Amygdala (tissue), 56 donors: ENCODE measurements at regions not wholly inside any gene's neighbourhood (a gene's known extent, or its start where the extent isn't known, plus 50 kb on each side); places are given as distances from the start of the nearest gene placed in this dataset.

ENCODE experiments used
- DNase-seq, 56 donors: peaks; one replicate each; lab custom pipeline; 2025; lab: John Stamatoyannopoulos, UW

DNA sequence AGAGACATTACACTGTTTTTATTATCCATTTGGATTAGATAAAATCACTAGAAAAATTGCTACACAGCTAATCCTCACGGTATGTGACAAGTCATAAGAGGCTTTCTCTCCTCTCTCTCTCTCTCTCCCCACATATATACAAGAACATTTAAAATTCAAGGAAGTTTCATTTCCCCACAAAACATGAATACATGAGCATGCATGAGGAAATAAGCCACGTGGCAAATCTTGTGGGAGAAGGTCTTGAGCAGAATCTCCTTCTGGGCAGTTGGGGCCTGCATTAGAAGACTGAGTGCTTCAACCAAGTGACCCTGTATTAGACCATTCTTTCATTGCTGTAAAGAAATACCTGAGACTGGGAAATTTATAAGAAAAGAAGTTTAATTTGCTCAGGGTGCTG, 1313.1 kb downstream of the MRPL39 start:
- DNase-seq = no peak

DNA sequence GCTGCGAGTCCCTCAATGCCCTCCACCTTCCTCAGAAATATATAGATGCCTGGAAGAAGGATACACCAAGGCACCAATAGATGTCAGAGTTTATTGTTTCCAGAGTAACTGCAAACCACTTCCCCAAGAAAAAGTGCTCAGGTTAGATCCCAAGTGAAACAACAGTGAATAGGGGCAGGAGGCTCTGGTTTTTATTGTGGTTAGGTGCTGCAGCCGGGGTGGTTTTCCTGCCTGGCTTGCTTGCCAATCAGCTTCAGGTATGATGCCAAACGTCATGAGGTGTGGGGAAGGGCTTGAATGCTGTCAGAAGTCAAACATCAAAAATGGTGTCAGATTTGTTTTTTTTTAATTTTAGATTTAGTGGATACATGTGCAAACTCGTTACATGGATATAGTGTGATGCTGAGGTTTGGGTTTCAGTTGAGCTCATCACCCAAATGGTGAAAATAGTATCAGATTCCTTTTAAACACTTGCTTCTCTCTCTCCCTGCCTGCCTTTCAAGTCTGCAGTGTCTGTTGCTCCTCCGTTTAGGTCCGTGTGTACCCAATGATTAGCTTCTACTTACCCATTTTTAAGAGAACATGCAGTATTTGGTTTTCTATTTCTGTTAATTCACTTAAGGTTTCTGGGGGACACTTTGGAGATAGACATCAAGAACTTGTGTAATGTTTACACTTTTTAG, 1317.0 kb downstream of the MRPL39 start:
- no peak for DNase-seq

DNA sequence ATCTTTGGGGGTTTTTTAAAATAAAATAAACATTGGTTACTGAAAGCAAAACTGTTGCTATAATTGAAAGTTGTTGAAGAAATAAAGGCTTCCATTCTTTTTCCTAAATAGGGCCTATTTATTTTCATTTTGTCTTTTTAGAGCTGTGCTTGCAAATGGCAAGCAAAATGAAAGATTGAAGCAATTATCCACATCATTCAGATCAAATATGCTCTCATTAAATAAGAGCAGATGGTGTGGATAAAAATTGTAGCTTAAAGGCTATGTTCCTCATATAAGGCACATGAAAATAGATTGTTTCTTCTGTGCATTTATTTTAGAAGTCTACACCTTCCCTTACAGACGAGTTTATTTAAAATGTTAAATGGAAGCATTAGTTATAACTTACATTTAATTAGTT, 1317.7 kb downstream of the MRPL39 start:
- DNase-seq = no peak

DNA sequence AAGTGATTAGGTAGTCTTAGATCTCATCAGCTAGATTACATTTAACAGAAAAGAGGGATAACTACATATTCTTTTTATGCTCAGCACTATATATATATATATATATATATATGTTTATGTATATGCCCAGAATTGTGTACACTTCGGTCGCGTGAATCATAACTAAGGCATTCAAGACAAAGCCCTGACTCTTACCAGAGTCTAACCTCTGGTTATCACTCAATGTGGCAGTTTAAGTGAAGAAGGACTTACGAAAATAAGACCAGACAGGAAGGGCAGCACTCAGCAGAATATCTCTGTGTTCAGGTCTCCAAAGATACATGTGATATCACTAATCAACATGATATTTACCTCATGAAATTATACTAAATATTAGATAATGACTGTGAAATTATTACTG, 1326.7 kb downstream of the MRPL39 start:
- no peak for DNase-seq

DNA sequence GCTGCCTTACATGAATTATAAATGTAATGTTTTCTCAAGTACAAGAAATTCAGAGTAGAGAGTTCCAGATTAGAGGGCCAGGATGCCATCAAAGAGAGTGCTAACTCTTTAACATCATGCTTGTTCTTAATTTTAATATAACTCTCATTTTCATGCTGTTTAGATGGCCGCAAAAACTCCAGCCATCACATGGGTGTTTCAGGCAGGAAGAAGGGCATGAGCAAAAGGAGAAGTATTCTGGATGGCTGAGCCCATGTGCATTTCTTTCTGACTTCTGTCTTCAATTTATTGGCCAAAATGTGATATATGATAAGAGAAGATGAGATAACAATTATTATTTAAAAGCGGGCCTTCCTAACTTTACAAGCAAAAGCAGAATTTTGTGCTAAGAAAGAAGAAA, 1328.6 kb downstream of the MRPL39 start:
- no peak for DNase-seq

DNA sequence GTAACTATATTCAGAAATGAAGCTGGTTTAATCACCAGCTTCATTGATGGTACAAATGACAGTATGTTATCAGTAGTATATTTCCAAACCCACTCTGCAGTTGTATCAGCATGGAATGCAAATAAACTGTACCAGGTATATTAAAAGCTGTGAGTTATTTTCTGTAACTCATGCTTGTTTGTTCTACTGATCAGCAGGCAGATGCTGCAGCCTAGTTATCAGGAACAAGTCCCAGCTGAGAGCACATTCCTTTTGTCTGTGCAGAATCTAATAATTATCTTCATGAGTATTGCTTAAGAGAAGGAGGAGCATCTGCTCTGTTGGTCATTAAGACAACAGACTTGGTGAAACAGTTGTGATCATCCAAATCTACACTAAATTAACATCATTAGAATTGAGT, 1331.1 kb downstream of the MRPL39 start:
- DNase-seq = no peak

DNA sequence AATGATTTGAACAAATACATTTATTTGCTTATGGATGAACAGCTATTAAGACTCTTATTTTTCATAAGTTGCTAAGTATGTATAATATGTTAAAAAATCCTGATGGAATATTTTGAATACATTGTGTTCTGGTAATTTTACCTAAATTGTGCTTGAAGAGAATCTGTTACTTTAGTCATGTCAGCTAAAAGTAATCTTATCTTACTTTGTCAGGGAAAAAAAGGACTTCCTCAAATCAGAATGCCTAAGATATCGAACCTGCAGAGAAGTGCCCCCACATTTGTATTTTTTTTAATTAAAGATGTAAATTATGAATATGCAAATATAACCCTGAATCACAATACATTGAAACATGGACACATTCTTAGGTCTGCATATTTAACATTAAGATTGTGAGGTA, 1331.7 kb downstream of the MRPL39 start:
- no peak for DNase-seq

DNA sequence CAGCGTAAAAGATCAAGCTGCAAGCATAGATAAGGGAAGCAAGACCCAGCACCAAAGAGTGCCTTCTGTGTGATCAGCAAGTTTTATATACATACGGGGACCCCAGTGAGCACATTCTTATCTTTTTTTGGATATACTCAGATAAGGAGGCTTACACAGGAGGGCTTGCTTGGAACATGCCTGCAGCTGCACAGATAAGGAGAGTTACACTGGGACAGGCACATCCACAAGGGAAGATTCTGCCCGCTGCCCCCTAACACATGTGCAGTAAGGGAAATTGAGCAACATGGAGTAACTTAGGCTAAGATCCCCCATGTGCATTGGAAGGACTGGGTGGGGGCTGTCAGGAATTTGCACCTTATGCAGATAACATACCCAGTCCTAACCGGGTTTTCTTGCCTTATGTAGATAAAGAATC, 1334.8 kb downstream of the MRPL39 start:
- no peak for DNase-seq

DNA sequence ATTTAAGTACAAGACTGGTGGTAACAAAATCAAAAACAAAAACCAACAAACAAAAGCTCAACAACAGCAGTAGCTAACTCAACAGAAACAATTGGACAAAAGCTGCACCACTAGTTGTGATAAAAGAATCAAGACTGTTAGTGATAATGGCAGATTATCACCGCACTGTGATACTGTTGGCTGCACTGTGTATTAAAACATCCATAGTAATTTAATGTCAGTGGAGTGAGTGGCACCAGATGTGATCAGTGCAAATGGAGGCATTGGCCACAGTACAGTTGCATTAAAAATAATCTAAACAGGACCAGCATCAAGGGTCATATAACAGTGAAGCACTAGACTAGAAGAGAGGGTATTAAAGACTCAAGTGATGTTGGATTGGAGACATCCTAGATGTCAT, 1341.3 kb downstream of the MRPL39 start:
- no peak for DNase-seq

DNA sequence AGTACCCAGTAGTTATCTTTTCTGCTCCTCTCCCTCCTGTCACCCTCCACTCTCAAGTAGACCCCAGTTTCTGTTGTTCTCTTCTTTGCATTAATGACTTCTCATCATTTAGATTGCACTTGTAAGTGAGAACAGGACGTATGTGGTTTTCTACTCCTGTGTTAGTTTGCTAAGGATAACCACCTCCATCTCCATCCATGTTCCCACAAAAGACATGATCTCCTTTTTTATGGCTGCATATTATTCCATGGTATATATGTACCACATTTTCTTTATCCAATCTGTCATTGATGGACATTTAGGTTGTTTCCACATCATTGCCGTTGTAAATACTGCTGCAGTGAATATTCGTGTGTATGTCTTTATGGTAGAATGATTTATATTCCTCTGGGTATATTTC, 1346.5 kb downstream of the MRPL39 start:
- no peak for DNase-seq

DNA sequence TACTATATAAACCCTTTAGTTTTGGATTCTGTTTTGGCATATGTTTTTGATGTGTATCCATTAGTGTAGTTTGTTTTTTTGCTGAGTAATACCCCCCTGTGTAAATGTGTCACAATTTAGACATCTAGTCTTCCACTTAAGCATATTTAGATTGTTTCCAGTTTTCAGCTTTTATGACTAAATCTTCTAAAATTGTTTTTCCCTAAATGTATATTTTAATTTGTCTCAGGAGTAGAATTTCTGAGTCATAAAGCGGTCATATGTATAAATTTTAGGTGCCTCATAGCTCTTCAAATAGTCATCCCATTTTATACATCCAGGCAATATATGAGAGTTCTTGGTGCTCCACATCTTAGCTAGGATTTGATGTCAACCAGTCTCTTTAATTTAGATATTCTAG, 1348.0 kb downstream of the MRPL39 start:
- DNase-seq = no peak

DNA sequence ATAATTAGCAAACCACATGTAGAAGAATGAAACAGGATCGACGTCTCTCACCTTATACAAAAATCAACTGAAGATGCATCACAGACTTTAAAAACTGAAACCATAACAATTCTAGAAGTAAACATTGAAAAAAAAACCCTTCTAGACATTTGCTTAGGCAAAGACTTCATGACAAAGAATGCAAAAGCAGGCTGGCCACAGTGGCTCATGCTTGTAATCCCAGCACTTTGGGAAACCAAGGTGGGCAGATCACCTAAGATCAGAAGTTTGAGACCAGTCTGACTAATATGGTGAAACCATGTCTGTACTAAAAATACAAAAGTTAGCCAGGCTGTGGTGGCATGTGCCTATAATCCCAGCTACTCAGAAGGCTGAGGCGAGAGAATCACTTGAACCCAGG, 1351.7 kb downstream of the MRPL39 start:
- DNase-seq = no peak

DNA sequence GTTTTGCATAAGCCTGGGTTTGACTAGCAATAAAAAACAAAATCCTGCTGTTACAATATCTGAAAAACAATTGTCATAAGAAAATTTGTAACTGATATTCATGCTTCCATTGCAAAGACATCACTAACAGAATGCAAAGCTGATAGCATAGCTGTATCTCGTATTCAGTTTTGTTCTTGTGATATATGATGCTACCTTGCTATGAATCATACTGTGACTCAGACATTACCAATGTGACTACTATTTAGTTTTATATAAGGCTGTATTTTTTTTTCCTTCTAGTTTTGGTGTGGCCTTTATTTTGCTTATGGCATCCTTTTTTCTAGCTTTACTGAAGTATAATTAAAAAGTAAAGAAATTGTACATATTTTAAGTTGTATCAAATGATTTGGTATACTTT, 1381.8 kb downstream of the MRPL39 start:
- no peak for DNase-seq

DNA sequence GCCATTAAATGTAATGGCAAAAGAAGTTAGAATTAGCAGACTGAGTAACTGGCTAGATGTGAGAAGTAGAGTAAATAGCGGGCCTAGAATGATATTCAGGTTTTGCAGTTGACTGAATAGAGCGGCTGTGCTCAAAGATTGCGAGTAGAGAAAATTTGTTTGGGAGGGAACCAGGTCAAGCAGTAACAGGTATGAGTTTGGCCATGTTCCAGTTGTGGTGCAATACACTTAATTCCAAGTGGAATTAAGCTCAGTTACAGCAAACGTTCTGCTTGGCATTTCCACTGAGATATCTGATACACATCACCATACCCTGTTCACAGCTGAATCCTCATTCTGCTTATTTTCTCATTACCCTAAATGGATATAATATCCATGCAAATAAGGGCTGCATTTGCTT, 1382.9 kb downstream of the MRPL39 start:
- no peak for DNase-seq

DNA sequence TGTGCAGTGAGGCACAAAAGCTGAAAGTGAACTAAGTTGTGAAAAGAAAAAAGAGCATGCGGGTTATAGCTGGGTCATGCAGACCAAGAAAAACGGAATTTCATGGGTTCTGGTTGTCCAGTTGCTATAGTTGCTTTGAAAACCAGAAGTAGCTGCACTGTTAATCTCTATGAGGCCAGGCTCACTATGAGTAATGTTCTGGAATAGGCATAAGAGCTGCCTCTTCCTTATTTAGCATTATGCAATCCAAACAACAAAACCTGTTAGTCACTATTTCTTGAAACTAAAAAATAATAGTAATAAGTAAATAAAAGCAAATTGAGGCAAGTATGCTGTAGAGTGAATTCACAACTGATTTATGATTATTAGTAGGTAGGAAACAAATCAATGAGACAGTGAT, 1383.7 kb downstream of the MRPL39 start:
- DNase-seq = no peak

DNA sequence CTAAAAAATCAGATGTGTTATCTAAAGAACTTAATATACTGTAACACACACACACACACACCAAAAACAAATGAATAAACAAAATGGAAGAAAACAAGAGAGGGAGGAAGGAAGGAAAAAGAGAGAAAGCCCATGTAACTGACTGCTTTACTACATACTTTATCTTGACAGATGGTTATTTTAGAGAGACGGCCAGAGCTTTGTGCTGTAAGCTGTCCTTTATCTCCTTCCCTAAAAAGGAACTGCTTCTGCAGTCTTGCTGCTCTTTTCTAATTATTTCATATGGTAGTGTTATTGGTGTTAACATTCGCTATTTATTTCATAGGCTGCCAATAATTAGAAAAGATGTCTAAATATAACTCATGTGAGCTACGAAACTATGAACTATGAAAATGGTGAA, 1384.6 kb downstream of the MRPL39 start:
- DNase-seq = no peak

DNA sequence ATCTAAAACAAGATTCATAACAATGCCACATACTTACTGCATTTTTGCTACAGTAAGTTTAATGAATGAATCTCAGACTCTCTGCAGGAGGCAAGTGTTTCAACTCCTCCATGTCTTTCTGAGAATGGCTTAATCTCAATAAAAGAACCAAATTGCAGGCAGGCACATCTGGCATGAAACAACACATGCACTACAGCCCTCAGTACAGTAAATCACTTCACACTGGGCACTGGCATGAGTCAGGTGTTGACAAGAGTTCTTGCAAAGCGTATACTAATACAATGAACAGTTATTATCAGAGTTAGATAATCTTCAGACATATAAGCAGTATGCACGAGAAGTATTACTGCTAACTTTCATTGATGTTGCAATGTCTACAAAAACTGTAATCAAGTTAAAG, 1386.8 kb downstream of the MRPL39 start:
- DNase-seq = no peak

DNA sequence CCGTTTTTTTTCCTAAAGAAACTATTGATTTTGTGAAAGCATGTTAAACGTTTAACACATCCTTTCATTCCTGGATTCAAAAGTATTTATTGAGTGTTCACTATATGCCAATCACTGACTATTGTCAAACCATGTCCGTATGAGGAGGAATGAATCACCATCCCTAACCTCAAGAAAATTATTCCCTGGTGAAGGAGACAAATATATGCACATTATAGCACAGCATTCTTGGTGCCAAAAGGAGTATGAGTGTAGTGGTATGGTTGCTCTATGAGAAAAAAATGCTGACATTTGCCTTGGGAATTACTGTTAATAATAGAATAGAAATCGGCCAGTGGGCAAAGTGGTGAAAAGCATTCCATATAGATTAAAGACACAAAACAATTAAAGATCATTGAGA, 1390.1 kb downstream of the MRPL39 start:
- no peak for DNase-seq

DNA sequence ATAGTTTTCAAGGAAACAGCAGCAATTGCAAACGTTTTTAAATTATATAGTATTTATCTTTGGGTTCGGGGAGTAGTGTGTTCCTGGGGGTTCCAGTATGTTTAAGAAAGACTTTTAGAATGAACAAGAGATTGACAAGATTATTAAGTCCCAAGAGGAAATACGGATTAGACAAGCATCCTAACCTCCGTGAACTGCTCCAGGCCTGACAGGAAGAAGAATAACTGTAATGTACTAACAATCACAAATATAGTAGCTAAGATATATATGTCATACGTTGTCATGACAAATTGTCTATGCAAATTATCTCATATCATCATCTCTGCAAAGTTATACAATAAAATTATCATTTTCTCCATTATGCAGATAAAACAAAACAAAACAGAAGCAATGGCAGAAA, 1397.2 kb downstream of the MRPL39 start:
- DNase-seq = no peak

DNA sequence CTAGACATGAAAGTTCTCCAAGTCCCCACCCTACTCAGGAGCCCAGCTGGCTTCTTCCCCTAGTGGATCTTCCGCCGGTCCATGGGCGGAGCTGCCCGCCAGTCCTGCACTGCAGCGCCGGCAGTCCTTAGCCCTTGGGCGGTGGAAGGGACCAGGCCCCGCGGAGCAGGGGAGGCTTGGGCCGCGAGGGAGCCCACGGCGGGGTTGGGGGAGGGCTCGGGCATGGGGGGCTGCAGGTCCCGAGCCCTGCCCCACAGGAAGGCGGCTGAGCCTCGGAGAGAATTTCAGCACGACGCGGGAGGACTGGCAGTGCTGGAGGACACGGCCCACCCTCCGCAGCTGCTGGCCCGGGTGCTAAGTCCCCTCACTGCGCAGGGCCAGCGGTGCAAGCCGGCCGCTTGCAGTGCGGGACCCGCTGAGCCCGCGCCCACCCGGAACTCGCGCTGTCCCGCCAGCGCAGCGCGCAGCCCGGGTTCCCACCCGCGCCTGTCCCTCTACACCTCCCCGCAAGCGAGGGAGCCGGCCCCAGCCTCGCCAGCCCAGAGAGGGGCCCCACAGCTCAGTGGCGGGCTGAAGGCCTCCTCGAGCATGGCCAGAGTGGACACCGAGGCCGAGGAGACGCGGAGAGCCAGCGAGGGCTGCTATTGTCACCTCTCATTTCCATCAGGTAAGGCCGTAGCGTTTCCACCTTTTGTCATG, 1398.6 kb downstream of the MRPL39 start:
- DNase-seq = no peak

DNA sequence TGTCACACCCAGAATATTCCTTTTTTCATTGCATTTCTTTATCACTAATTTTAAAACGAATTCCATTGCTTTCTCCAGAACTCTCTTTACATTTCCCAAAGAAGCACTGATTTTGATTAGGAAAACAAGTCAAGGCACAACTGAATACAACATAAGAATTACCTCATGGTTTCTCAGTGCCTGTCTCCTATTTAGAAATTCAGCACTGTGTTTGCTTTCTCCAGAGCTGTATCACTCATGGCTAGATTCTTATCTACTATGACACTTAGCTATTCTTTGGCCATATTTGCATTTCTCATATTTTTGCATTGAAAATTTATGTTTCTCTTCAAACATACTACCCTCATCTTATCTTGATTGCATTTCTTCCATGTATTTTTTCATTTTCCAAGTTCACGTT, 1402.0 kb downstream of the MRPL39 start:
- DNase-seq = no peak

DNA sequence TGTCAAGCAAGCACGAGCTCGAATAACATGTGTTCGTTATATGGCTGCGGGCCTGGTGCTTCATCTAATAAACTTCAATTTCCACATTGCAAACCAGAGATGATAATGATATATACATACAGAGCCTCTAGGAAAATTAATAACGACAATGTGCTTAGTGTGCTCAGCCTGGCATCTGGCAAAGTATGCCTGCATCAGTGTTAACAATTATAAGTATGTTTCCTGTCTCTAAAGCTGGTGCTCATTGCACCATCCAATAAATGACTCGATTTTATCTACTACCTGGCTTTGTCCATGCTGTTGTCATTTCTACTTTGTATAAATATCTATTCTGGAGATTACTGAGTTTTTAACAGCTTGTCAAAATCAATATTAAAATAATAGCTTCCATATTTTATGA, 1402.6 kb downstream of the MRPL39 start:
- no peak for DNase-seq

DNA sequence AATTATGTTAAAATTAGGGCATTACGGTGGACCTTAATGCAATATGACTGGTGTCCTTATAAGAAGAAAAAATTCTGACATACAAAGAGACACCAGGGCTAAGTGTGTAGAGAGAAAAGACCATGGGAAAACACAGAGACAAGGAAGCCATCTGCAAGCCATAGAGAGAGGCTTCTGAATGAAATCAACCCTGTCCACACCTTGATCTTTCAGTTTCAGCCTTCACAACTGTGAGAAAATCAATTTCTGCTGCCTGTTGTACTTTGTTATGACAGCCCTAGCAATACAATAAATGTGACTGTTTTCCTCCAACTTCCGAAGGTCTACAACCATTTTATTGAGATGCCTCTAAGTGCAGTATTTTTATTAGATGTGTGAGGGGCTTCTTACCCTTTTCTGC, 1407.2 kb downstream of the MRPL39 start:
- DNase-seq = no peak
